HG02623 (cell line): ENCODE measurements at regions not wholly inside any gene's neighbourhood (a gene's known extent, or its start where the extent isn't known, plus 50 kb on each side); places are given as distances from the start of the nearest gene placed in this dataset.
A peak's percentile ranks its signal among the peaks of the same experiment; 100 is the strongest.

Experiments used
- ATAC-seq: cut with Tn5 transposase; IDR thresholded peaks from one replicate; pipeline ENCODE4 v1.9.1; 2021; ENCODE audit warnings: moderate library complexity; ENCODE audit not compliant: unreplicated experiment

GRCh38 chr13:74045583-74045982 lies 88.6 kb downstream of the KLF12 start:
- no peak for ATAC-seq

- no peak for ATAC-seq
Observed at GRCh38 chr13:74043237-74043636, 91.0 kb downstream of the KLF12 start.

- peak; percentile 89 for ATAC-seq
Observed at GRCh38 chr13:74040200-74040599, 94.0 kb downstream of the KLF12 start.

GRCh38 chr13:74039667-74040066 lies 94.5 kb downstream of the KLF12 start:
- no peak for ATAC-seq

GRCh38 chr13:74039154-74039553 lies 95.0 kb downstream of the KLF12 start:
- ATAC-seq: no peak

GRCh38 chr13:74037762-74038161 lies 96.4 kb downstream of the KLF12 start:
- no peak for ATAC-seq

- ATAC-seq: no peak
Observed at GRCh38 chr13:74036373-74036772, 97.8 kb downstream of the KLF12 start.

- ATAC-seq: no peak
Observed at GRCh38 chr13:74035896-74036295, 98.3 kb downstream of the KLF12 start.

GRCh38 chr13:74032325-74032724 lies 101.9 kb downstream of the KLF12 start:
- ATAC-seq: no peak

- peak; percentile 39 for ATAC-seq
Observed at GRCh38 chr13:74027161-74027779, 106.9 kb downstream of the KLF12 start.

- ATAC-seq: peak; percentile 90
Observed at GRCh38 chr13:74026753-74027152, 107.5 kb downstream of the KLF12 start.

- ATAC-seq: no peak
Observed at GRCh38 chr13:74025369-74025768, 108.8 kb downstream of the KLF12 start.

- no peak for ATAC-seq
Observed at GRCh38 chr13:74024856-74025255, 109.3 kb downstream of the KLF12 start.

- no peak for ATAC-seq
Observed at GRCh38 chr13:74024314-74024713, 109.9 kb downstream of the KLF12 start.

GRCh38 chr13:74023484-74023883 lies 110.7 kb downstream of the KLF12 start:
- no peak for ATAC-seq

- ATAC-seq: no peak
Observed at GRCh38 chr13:74021505-74021904, 112.7 kb downstream of the KLF12 start.

- no peak for ATAC-seq
Observed at GRCh38 chr13:74018062-74018431, 116.2 kb downstream of the KLF12 start.

GRCh38 chr13:74017301-74018061 lies 116.7 kb downstream of the KLF12 start:
- no peak for ATAC-seq

- peak; percentile 58 for ATAC-seq
Observed at GRCh38 chr13:74015137-74015536, 119.1 kb downstream of the KLF12 start.

GRCh38 chr13:74009100-74009668 lies 125.0 kb downstream of the KLF12 start:
- no peak for ATAC-seq

- no peak for ATAC-seq
Observed at GRCh38 chr13:74006666-74007065, 127.5 kb downstream of the KLF12 start.
